H1 (cell line): ENCODE measurements at regions not wholly inside any gene's neighbourhood (a gene's known extent, or its start where the extent isn't known, plus 50 kb on each side); places are given as distances from the start of the nearest gene placed in this dataset.

Source experiments
- CTCF ChIA-PET: fragments of 300-600 bp; sonication (Branson Sonifier 250); formaldehyde crosslinking; loops from one replicate; lab custom pipeline; 2021; ENCODE audit not compliant: partially characterized antibody; lab: Charles Lee
- POLR2A ChIA-PET: fragments of 300-600 bp; sonication (Branson Sonifier 250); formaldehyde crosslinking; loops from one replicate; lab custom pipeline; 2021; ENCODE audit warnings: inconsistent platforms; ENCODE audit not compliant: partially characterized antibody; lab: Charles Lee
- DNase-seq, 2 experiments: peaks; one replicate each; pipeline versions ENCODE4 v3.0.0 to v3.0.0-alpha.2; 2010 to 2022; ENCODE audit warnings: low spot score in 2 of 2, low read depth in 1 of 2, mixed read lengths in 1 of 2
- FAIRE-seq: peaks from 2 replicates; lab custom pipeline; 2011; peaks lifted over from hg19 to GRCh38; lab: Jason Lieb, UNC
- H2AFZ ChIP-seq: 2 replicates; pipeline ENCODE4 v1.8.1; 2012; ENCODE audit warnings: low read length, inconsistent platforms
- H2AK5ac ChIP-seq: 2 replicates; pipeline ENCODE4 v1.6.1; 2013; ENCODE audit warnings: low read depth, low read length
- H2BK120ac ChIP-seq: replicated peaks from 2 replicates; pipeline ENCODE3; 2013; ENCODE audit warnings: low read depth, low read length, inconsistent platforms
- H2BK12ac ChIP-seq: 2 replicates; pipeline ENCODE4 v1.6.1; 2013; ENCODE audit warnings: low read depth, low read length
- H2BK15ac ChIP-seq: 2 replicates; pipeline ENCODE4 v1.6.1; 2013; ENCODE audit warnings: low read length
- H2BK20ac ChIP-seq: 2 replicates; pipeline ENCODE4 v1.6.1; 2013; ENCODE audit warnings: low read length
- H2BK5ac ChIP-seq: 2 replicates; pipeline ENCODE4 v1.6.1; 2013; ENCODE audit warnings: low read depth, low read length
- H3K14ac ChIP-seq: 2 replicates; pipeline ENCODE4 v1.6.1; 2013; ENCODE audit warnings: inconsistent platforms; ENCODE audit not compliant: insufficient read length
- H3K18ac ChIP-seq: 2 replicates; pipeline ENCODE4 v1.6.1; 2013; ENCODE audit warnings: low read length; ENCODE audit errors: extremely low read depth
- H3K23ac ChIP-seq: 2 replicates; pipeline ENCODE4 v1.6.1; 2013; ENCODE audit warnings: inconsistent platforms; ENCODE audit not compliant: insufficient read length
- H3K23me2 ChIP-seq: 2 replicates; pipeline ENCODE4 v1.6.1; 2013; ENCODE audit warnings: low read depth, low read length
- H3K27ac ChIP-seq: 2 replicates; pipeline ENCODE4 v1.6.1; 2011; ENCODE audit warnings: low read depth, low read length, inconsistent platforms
- H3K27me3 ChIP-seq, 4 experiments: replicated peaks in 1 of 4; 1 replicate in 1 of 4; 2 replicates in 3 of 4; pipeline versions ENCODE4 v1.6.1 to v1.8.1; 2011 to 2013; ENCODE audit warnings: low read length in 3 of 4, mild to moderate bottlenecking in 3 of 4, inconsistent platforms in 2 of 4, mixed read lengths in 2 of 4, moderate library complexity in 1 of 4; ENCODE audit not compliant: control insufficient read depth in 3 of 4, insufficient read depth in 3 of 4; ENCODE audit errors: extremely low read depth in 1 of 4
- H3K36me3 ChIP-seq, 4 experiments: 2 replicates each; pipeline versions ENCODE4 v1.6.1 to v1.8.1; 2011 to 2013; ENCODE audit warnings: mild to moderate bottlenecking in 4 of 4, low read length in 3 of 4, moderate library complexity in 2 of 4, control low read depth in 1 of 4, inconsistent platforms in 1 of 4; ENCODE audit not compliant: insufficient read depth in 4 of 4, control insufficient read depth in 2 of 4
- H3K4ac ChIP-seq: replicated peaks from 2 replicates; pipeline ENCODE3; 2013; ENCODE audit warnings: low read length, low read depth, mixed read lengths, inconsistent platforms; ENCODE audit not compliant: insufficient read length
- H3K4me1 ChIP-seq, 4 experiments: replicated peaks in 1 of 4; 1 replicate in 1 of 4; 2 replicates in 3 of 4; pipeline versions ENCODE4 v1.6.1 to v1.8.1; 2011 to 2013; ENCODE audit warnings: low read length in 3 of 4, inconsistent platforms in 2 of 4, mixed read lengths in 1 of 4; ENCODE audit not compliant: insufficient read depth in 4 of 4, control insufficient read depth in 3 of 4
- H3K4me2 ChIP-seq, 2 experiments: 2 replicates each; pipeline versions ENCODE4 v1.6.1 to v1.8.1; 2011 to 2013; ENCODE audit warnings: low read depth in 2 of 2, low read length in 2 of 2, control low read depth in 1 of 2, inconsistent platforms in 1 of 2, mild to moderate bottlenecking in 1 of 2; ENCODE audit not compliant: insufficient read depth in 1 of 2
- H3K4me3 ChIP-seq, 4 experiments: fragments of 200-600, 300-600 bp in 1 of 4; sonication (generic), shearing (Covaris generic), sonication (Bioruptor Twin) in 1 of 4; 2 replicates each; pipeline versions ENCODE4 v1.5.1 to v1.8.1; 2011 to 2016; ENCODE audit warnings: low read length in 4 of 4, low read depth in 3 of 4, control low read depth in 2 of 4, inconsistent platforms in 2 of 4, mild to moderate bottlenecking in 2 of 4, mixed read lengths in 1 of 4, moderate library complexity in 1 of 4; ENCODE audit not compliant: insufficient read depth in 2 of 4; ENCODE audit errors: extremely low read depth in 1 of 4
- H3K56ac ChIP-seq: replicated peaks from 2 replicates; pipeline ENCODE3; 2013; ENCODE audit warnings: low read depth, mild to moderate bottlenecking, mixed read lengths, low read length, inconsistent platforms; ENCODE audit not compliant: insufficient read length
- H3K79me1 ChIP-seq: 2 replicates; pipeline ENCODE4 v1.6.1; 2013; ENCODE audit warnings: low read depth, low read length, control low read depth
- H3K79me2 ChIP-seq, 2 experiments: 2 replicates each; pipeline versions ENCODE4 v1.6.1 to v1.8.1; 2012 to 2013; ENCODE audit warnings: low read length in 2 of 2, mild to moderate bottlenecking in 2 of 2, inconsistent platforms in 1 of 2; ENCODE audit not compliant: insufficient read depth in 2 of 2, control insufficient read depth in 1 of 2
- H3K9ac ChIP-seq, 4 experiments: replicated peaks in 1 of 4; 1 replicate in 1 of 4; 2 replicates in 3 of 4; pipeline versions ENCODE4 v1.6.1 to v1.8.1; 2011 to 2013; ENCODE audit warnings: low read depth in 3 of 4, low read length in 3 of 4, control low read depth in 2 of 4, mild to moderate bottlenecking in 2 of 4, moderate library complexity in 2 of 4, inconsistent platforms in 1 of 4; ENCODE audit errors: extremely low read depth in 1 of 4
- H3K9me3 ChIP-seq, 2 experiments: 2 replicates each; pipeline versions ENCODE4 v1.6.1 to v1.8.1; 2012 to 2013; ENCODE audit warnings: mild to moderate bottlenecking in 2 of 2, moderate library complexity in 2 of 2, control low read depth in 1 of 2, inconsistent platforms in 1 of 2, low read depth in 1 of 2, low read length in 1 of 2, mixed read lengths in 1 of 2; ENCODE audit not compliant: insufficient read depth in 2 of 2
- H4K20me1 ChIP-seq, 2 experiments: replicated peaks in 1 of 2; 2 replicates each; pipeline versions ENCODE3 to v1.8.1; 2011 to 2013; ENCODE audit warnings: inconsistent platforms in 2 of 2, low read length in 2 of 2, mild to moderate bottlenecking in 1 of 2; ENCODE audit not compliant: insufficient read depth in 2 of 2, control insufficient read depth in 1 of 2
- H4K5ac ChIP-seq: 2 replicates; pipeline ENCODE4 v1.6.1; 2013; ENCODE audit warnings: low read length, low read depth, mixed read lengths, inconsistent platforms; ENCODE audit not compliant: insufficient read length
- H4K8ac ChIP-seq: 2 replicates; pipeline ENCODE4 v1.8.0; 2013; ENCODE audit warnings: mild to moderate bottlenecking, moderate library complexity, low read length, inconsistent platforms; ENCODE audit not compliant: insufficient read depth; ENCODE audit errors: extremely low read depth
- H4K91ac ChIP-seq: replicated peaks from 2 replicates; pipeline ENCODE3; 2013; ENCODE audit warnings: low read length, mixed read lengths, inconsistent platforms; ENCODE audit not compliant: insufficient read length
- CBX8 ChIP-seq: fragments of 300-800, 300-1000 bp; sonication (generic); IDR thresholded peaks from 2 replicates; pipeline ENCODE4 v1.7.1; 2016; ENCODE audit warnings: low read depth, low read length, borderline replicate concordance
- CTBP2 ChIP-seq: IDR thresholded peaks from 2 replicates; pipeline ENCODE4 v1.7.0; 2011; ENCODE audit warnings: borderline replicate concordance, mild to moderate bottlenecking, moderate library complexity, mixed read lengths, low read length; ENCODE audit not compliant: insufficient read depth, insufficient read length
- KDM5A ChIP-seq: fragments of 200-600 bp; IDR thresholded peaks from 2 replicates; pipeline ENCODE4 v1.7.1; 2012; ENCODE audit warnings: mild to moderate bottlenecking, low read length, inconsistent platforms, mixed read lengths
- SIN3A ChIP-seq, 2 experiments: IDR thresholded peaks in 1 of 2; conservative IDR thresholded peaks in 1 of 2; 2 replicates each; pipeline ENCODE4 v1.6.1; 2011 to 2012; ENCODE audit warnings: low read length in 2 of 2, improper control_type of control experiment in 1 of 2, low read depth in 1 of 2, mild to moderate bottlenecking in 1 of 2
- TF ChIP-seq, protein P1 (sequence below): IDR thresholded peaks from 2 replicates; pipeline ENCODE4 v1.6.1; 2012; ENCODE audit warnings: inconsistent platforms

DNA sequence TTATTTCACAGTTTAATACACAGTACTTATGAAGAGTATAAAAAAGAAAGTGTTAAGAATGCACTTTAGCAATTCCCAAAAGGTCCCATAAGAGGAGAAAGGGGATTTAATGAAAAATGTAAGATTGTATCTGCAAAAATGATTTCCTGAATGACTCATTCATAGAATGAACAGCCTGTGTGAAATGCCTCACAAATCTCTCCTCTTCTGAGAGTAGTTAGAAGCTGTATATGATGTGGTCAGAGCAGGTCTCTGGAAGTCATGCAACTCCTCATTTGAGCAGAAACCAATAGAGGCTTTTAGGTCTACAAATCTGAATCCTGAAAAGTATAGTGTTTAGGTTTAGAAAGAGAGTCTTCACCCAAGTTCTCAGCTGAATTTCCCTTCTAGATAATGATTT is 381.3 kb upstream of the INTU start:
- Histone ChIP-seq H2BK20ac (no peak overlapping the region), H3K4ac (no peak overlapping the region), H4K8ac (no peak overlapping the region), H4K5ac (no peak overlapping the region), H3K27ac (no peak overlapping the region), H3K36me3 (no peaks in the 10 kb centered on the region), H2BK120ac (no peak overlapping the region), H2BK5ac (no peak overlapping the region), H3K4me2 (no peak overlapping the region), H3K23me2 (no peaks in the 10 kb centered on the region), H2AK5ac (no peak overlapping the region), H2BK15ac (no peak overlapping the region), H3K14ac (no peak overlapping the region), H3K9me3 (no peaks in the 10 kb centered on the region), H3K79me2 (no peaks in the 10 kb centered on the region), H2BK12ac (no peak overlapping the region), H3K56ac (no peak overlapping the region), H3K18ac (no peak overlapping the region), H2AFZ (no peak overlapping the region), H3K27me3 (no peaks in the 10 kb centered on the region), H3K9ac (no peak overlapping the region), H4K20me1 (no peaks in the 10 kb centered on the region), H3K4me3 (no peak overlapping the region), H4K91ac (no peak overlapping the region), H3K4me1 (no peaks in the 10 kb centered on the region), H3K79me1 (no peaks in the 10 kb centered on the region), H3K23ac (no peak overlapping the region)
- ChIA-PET CTCF (interaction anchor here (0.6 kb wide), 1 partner anchor 502 kb away, joined by 3 read pairs; no protein-coding TSS in a partner anchor), POLR2A (no interaction called here)
- FAIRE-seq: no peak
- DNase-seq: no peak
- TF ChIP-seq CBX8 (no peak), KDM5A (no peak), CTBP2 (no peak), SIN3A (conservative IDR thresholded peaks at IDR 0.05 in 1 of 2, IDR thresholded peaks at IDR 0.05 in 1 of 2; ENCODE audit: low read depth in 1 of 2, low read length in 2 of 2) (no peak)
- TF ChIP-seq, protein P1, sequence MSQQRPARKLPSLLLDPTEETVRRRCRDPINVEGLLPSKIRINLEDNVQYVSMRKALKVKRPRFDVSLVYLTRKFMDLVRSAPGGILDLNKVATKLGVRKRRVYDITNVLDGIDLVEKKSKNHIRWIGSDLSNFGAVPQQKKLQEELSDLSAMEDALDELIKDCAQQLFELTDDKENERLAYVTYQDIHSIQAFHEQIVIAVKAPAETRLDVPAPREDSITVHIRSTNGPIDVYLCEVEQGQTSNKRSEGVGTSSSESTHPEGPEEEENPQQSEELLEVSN: no peak
